PC-9 (cell line): ENCODE measurements at regions not wholly inside any gene's neighbourhood (a gene's known extent, or its start where the extent isn't known, plus 50 kb on each side); places are given as distances from the start of the nearest gene placed in this dataset.

Experiments used
- BruUV-seq: library from RNA; stranded (reverse); fragments of 400-500 nt; replicated peaks from 2 replicates; lab custom pipeline; 2021; lab: Mats Ljungman, UMichigan
- CTCF ChIA-PET: fragments of 300-600 bp; sonication (Branson Sonifier 250); formaldehyde crosslinking; loops from one replicate; lab custom pipeline; 2022; ENCODE audit warnings: antibody characterized with exemption; lab: Charles Lee
- POLR2A ChIA-PET: fragments of 300-600 bp; sonication (Branson Sonifier 250); formaldehyde crosslinking; loops from one replicate; lab custom pipeline; 2022; ENCODE audit warnings: antibody characterized with exemption; ENCODE audit not compliant: unreplicated experiment; lab: Charles Lee
- DNase-seq, 2 experiments: peaks; one replicate each; pipeline versions ENCODE4 v3.0.0 to v3.0.0-alpha.2; 2015 to 2022; ENCODE audit warnings: mixed read lengths in 1 of 2
- H2AFZ ChIP-seq: fragments of 200-600 bp; sonication (generic); 2 replicates; pipeline ENCODE4 v1.8.1; 2017; ENCODE audit warnings: antibody characterized with exemption
- H3F3A ChIP-seq: fragments of 200-600 bp; sonication (generic); 2 replicates; pipeline ENCODE4 v1.8.1; 2017; ENCODE audit warnings: antibody characterized with exemption, mild to moderate bottlenecking, low read depth; ENCODE audit not compliant: insufficient read depth
- H3K27ac ChIP-seq: fragments of 200-600 bp; sonication (generic); 2 replicates; pipeline ENCODE4 v1.6.1; 2016; ENCODE audit warnings: mixed run types
- H3K27me3 ChIP-seq: fragments of 200-600 bp; sonication (generic); 2 replicates; pipeline ENCODE4 v1.6.1; 2016; ENCODE audit warnings: low read depth, mixed run types; ENCODE audit not compliant: insufficient read depth
- H3K36me3 ChIP-seq: fragments of 200-600 bp; sonication (generic); 2 replicates; pipeline ENCODE4 v1.6.1; 2016; ENCODE audit warnings: low read depth, mixed run types
- H3K4me1 ChIP-seq: fragments of 200-600 bp; sonication (generic); replicated peaks from 2 replicates; pipeline ENCODE4 v1.6.1; 2016; ENCODE audit warnings: mixed run types; ENCODE audit not compliant: insufficient read depth
- H3K4me2 ChIP-seq: fragments of 200-600 bp; sonication (generic); 2 replicates; pipeline ENCODE4 v1.6.1; 2017; ENCODE audit warnings: mixed run types
- H3K4me3 ChIP-seq: fragments of 200-600 bp; sonication (generic); 2 replicates; pipeline ENCODE4 v1.6.1; 2016; ENCODE audit warnings: mixed run types
- H3K79me2 ChIP-seq: fragments of 200-600 bp; sonication (generic); 2 replicates; pipeline ENCODE4 v1.6.1; 2017; ENCODE audit warnings: low read depth, mixed run types
- H3K9me2 ChIP-seq: fragments of 200-600 bp; sonication (generic); 2 replicates; pipeline ENCODE4 v1.8.1; 2017; ENCODE audit warnings: mild to moderate bottlenecking; ENCODE audit not compliant: insufficient read depth
- H3K9me3 ChIP-seq: fragments of 200-600 bp; sonication (generic); 2 replicates; pipeline ENCODE4 v1.8.1; 2016; ENCODE audit warnings: low read depth; ENCODE audit not compliant: insufficient read depth
- H4K20me1 ChIP-seq: fragments of 200-600 bp; sonication (generic); 2 replicates; pipeline ENCODE4 v1.8.1; 2017; ENCODE audit not compliant: insufficient read depth
- EZH2 ChIP-seq: fragments of 200-600 bp; sonication (generic); IDR thresholded peaks from 2 replicates; pipeline ENCODE4 v1.8.0; 2017; ENCODE audit warnings: antibody characterized with exemption, low read depth
- intact Hi-C: fragments of 100-400 bp; cut with micrococcal nuclease; formaldehyde crosslinking; loops from one replicate; pipeline ENCODE4 v1.10.0; 2022; ENCODE audit not compliant: unreplicated experiment
- TF ChIP-seq, protein P1 (sequence below): fragments of 200-600 bp; sonication (generic); conservative IDR thresholded peaks from 2 replicates; pipeline ENCODE4 v1.6.1; 2017; ENCODE audit warnings: mixed run types, antibody characterized with exemption, mild to moderate bottlenecking, moderate library complexity

DNA sequence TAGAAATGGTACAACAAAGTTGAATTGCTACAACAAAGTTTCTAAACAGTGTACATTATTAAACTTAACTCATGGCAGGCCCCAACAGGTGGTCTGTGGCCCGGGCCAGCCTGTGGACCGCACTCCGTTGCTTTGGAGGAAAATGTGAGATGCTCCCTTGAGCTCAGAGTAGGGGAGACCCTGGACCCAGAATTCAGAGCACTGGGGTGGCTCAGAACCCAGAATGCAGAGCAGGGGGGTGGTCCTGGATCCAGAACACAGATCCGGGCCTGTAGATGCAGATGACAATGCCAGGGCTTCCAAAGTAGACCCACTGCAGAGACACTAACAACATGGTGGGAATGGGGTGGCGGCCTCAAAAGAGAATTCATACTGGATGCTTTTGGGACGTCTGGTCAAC lies 311.0 kb downstream of the NDUFA10 start:
- Histone ChIP-seq H3K27me3 (peaks cover 86% of the 10 kb centered on the region), H3K9me3 (0 out of 2 replicates have a peak, but pooled peaks cover 4% of the 10 kb centered on the region), H3K79me2 (no peaks in the 10 kb centered on the region), H3K9me2 (no peaks in the 10 kb centered on the region), H3K4me3 (no peak overlapping the region), H3K27ac (no peak overlapping the region), H3F3A (no peaks in the 10 kb centered on the region), H3K4me2 (no peak overlapping the region), H2AFZ (no peak overlapping the region), H3K4me1 (no peaks in the 10 kb centered on the region), H4K20me1 (no peaks in the 10 kb centered on the region), H3K36me3 (no peaks in the 10 kb centered on the region)
- ChIA-PET CTCF (no interaction called here), POLR2A (no interaction called here)
- TF ChIP-seq, protein P1, sequence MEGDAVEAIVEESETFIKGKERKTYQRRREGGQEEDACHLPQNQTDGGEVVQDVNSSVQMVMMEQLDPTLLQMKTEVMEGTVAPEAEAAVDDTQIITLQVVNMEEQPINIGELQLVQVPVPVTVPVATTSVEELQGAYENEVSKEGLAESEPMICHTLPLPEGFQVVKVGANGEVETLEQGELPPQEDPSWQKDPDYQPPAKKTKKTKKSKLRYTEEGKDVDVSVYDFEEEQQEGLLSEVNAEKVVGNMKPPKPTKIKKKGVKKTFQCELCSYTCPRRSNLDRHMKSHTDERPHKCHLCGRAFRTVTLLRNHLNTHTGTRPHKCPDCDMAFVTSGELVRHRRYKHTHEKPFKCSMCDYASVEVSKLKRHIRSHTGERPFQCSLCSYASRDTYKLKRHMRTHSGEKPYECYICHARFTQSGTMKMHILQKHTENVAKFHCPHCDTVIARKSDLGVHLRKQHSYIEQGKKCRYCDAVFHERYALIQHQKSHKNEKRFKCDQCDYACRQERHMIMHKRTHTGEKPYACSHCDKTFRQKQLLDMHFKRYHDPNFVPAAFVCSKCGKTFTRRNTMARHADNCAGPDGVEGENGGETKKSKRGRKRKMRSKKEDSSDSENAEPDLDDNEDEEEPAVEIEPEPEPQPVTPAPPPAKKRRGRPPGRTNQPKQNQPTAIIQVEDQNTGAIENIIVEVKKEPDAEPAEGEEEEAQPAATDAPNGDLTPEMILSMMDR: no peak
- TF ChIP-seq EZH2: no peak
- intact Hi-C loops: no loop called here
- no TSS peak for BruUV-seq
- no peak for DNase-seq

DNA sequence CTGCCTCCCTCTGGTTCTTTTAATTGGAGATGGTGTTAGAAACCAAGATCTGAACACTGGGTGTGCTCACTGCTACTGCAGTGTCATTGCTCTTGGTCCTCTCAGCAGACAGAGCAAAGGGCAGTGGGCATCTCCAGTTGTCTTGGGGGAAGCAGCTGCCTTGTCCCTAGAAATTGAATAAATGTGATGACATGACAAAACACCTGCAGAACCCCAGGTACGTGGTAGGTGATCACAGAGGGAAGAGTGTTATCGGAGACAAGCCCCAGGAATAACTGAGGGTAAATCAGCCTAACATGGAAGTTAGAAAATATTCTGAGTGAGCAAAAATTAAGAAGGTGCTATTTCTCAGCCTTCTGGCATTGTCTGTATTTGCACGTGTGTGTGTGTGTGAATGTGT lies 311.9 kb upstream of the HDAC4 start:
- H3F3A ChIP-seq: no peaks in the 10 kb centered on the region
- H2AFZ ChIP-seq: no peak overlapping the region
- no peak overlapping the region for H3K4me2 ChIP-seq
- H3K27me3 ChIP-seq: peaks cover 72% of the 10 kb centered on the region
- H3K27ac ChIP-seq: no peak overlapping the region
- no peak for TF ChIP-seq EZH2
- TF ChIP-seq, protein P1: no peak
- no peaks in the 10 kb centered on the region for H4K20me1 ChIP-seq
- H3K36me3 ChIP-seq: no peaks in the 10 kb centered on the region
- no peak for DNase-seq
- BruUV-seq: no TSS peak
- ChIA-PET POLR2A (no interaction called here), CTCF (no interaction called here)
- no peak overlapping the region for H3K4me3 ChIP-seq
- intact Hi-C loops: no loop called here
- 0 out of 2 replicates have a peak, but pooled peaks cover 4% of the 10 kb centered on the region for H3K9me3 ChIP-seq
- H3K79me2 ChIP-seq: no peaks in the 10 kb centered on the region
- H3K9me2 ChIP-seq: no peaks in the 10 kb centered on the region
- H3K4me1 ChIP-seq: no peaks in the 10 kb centered on the region

DNA sequence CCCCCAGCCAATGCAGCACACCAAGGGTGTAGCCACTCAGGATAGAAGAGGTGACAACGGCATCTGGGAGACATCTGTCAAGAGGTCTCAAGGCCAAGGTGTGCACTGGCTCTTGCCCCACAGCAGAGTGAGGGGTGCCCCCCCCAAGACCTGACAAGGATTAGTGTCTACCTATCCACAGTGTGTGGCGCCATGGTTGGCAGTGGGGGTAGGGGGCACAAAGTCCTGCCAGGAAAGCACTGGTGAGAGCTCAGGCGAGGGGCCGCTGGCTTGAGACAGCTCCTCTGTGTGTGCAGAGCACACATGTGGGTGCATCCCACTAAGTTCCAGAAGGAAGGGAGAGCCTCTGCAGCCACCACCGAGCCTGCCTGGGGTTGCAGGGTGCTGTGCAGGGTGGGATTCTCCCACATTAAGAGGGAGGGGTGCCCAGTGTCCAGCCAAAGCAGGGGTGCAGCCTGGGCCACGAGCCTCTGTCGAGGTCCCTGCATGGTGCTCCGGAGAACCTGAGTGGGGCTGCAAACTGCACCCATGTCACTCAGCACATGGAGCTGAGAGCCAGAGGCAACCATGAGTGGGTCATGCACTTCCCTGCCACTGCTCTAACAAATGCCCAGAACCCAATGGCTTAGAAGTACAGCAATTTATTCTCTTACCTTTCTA lies 311.2 kb upstream of the HDAC4 start:
- Histone ChIP-seq H2AFZ (no peak overlapping the region), H3K9me2 (no peaks in the 10 kb centered on the region), H4K20me1 (no peaks in the 10 kb centered on the region), H3K79me2 (no peaks in the 10 kb centered on the region), H3K4me3 (no peak overlapping the region), H3K4me2 (no peak overlapping the region), H3K4me1 (no peaks in the 10 kb centered on the region), H3K36me3 (no peaks in the 10 kb centered on the region), H3K9me3 (0 out of 2 replicates have a peak, but pooled peaks cover 4% of the 10 kb centered on the region), H3K27ac (no peak overlapping the region), H3F3A (no peaks in the 10 kb centered on the region), H3K27me3 (peaks cover 65% of the 10 kb centered on the region)
- TF ChIP-seq, protein P1: no peak
- TF ChIP-seq EZH2: no peak
- BruUV-seq: no TSS peak
- no peak for DNase-seq
- CTCF ChIA-PET: no interaction called here
- POLR2A ChIA-PET: no interaction called here
- intact Hi-C loops: no loop called here
